ENCODE measurements at regions not wholly inside any gene's neighbourhood (a gene's known extent, or its start where the extent isn't known, plus 50 kb on each side); places are given as distances from the start of the nearest gene placed in this dataset.

- no peak for DNase-seq (ENCODE audit: low read depth in 4 of 4, low spot score in 1 of 4)
Measured at GRCh38 chr19:33898062-33898677, 101.5 kb downstream of the KCTD15 start.

GRCh38 chr19:33900817-33901216 is 104.1 kb downstream of the KCTD15 start:
- no peak for DNase-seq (ENCODE audit: low read depth in 4 of 4, low spot score in 1 of 4)

DNA sequence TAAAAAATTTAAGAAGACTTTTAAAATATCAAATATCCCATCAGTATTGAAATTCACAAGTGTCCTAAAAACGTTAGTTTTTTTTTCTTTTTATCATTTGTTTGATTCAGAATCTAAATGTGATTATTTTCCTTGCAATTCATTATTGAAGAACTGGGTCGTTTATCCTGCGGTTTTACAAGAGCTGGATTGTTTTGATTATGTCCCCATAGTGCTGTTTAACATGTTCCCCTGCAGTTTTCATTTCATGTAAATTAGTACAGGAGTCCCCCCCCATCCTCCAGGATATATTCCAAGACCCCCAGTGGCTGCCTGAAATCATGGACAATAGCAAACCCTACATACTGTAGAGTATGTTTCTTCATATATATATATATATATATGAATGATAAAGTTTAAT is 105.7 kb downstream of the KCTD15 start:
- DNase-seq (ENCODE audit: low read depth in 4 of 4, low spot score in 1 of 4): no peak

GRCh38 chr19:33902802-33903488 is 106.3 kb downstream of the KCTD15 start:
- DNase-seq (ENCODE audit: low read depth in 4 of 4, low spot score in 1 of 4): no peak

DNA sequence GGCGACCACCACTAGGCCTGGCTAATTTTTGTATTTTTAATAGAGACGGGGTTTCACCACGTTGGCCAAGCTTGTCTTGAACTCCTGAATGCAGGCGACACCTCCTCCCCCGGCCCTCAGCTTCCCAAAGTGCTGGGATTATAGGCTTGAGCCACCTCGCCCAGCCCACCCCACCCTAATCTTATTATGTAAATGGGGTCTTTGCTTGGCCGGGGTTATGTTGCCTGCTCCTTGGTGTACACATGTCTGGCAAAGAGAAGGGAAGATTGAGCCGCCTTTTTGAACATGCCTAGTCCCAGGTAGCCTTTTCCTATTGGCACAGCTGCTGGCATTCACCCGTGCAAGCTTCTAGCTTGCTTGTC is 106.8 kb downstream of the KCTD15 start:
- DNase-seq (ENCODE audit: low read depth in 4 of 4, low spot score in 1 of 4): no peak

DNA sequence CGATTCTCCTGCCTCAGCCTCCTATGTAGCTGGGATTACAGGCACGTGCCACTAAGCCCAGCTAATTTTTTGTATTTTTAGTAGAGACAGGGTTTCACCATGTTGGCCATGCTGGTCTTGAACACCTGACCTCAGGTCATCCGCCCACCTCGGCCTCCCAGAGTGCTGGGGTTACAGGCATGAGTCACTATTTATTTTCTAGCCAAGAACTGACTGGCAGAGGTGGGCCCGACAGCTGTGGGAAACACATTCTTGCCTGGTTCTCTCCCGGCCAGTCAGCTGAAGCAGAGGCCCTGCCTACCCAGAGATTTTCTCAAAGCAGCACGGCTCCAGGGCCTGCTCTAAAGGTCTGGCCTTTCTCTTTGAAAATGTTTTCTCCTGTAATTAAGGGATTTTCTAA is 108.0 kb downstream of the KCTD15 start:
- no peak for DNase-seq (ENCODE audit: low read depth in 4 of 4, low spot score in 1 of 4)

GRCh38 chr19:33905473-33905936 is 108.8 kb downstream of the KCTD15 start:
- DNase-seq (ENCODE audit: low read depth in 4 of 4, low spot score in 1 of 4): no peak

DNA sequence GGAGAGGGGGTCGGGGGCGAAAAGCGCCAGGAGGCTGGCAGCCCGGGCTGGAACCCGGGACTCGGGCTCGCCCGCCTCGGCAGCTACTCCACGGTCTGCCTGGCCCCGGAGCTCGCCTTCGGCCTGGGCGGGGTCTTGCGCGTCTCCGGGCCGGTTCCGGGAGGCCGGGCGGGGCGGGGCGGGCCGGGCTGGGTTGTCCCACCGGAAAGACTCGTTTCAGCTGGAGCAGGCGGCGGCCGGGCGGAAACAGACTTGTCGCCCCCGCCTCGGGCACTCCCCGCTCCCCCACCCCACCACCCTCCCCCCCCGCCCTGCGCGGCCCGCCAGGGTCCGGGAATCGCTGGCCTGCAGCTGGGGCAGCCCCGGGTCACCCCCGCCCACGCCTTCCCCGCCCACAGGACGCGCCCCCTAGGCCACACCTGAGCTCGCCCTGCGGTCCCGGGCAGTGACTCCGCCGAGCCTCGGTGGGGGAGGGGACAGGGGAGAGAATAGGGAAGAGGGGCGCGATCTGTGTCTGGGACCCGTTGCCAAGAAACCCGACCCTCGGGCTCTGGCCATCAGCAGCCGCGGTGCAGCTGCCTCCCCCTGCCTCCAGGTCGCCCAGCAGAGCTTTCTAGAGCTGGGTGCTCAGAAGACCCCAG is 109.4 kb downstream of the KCTD15 start:
- no peak for DNase-seq (ENCODE audit: low read depth in 4 of 4, low spot score in 1 of 4)

DNA sequence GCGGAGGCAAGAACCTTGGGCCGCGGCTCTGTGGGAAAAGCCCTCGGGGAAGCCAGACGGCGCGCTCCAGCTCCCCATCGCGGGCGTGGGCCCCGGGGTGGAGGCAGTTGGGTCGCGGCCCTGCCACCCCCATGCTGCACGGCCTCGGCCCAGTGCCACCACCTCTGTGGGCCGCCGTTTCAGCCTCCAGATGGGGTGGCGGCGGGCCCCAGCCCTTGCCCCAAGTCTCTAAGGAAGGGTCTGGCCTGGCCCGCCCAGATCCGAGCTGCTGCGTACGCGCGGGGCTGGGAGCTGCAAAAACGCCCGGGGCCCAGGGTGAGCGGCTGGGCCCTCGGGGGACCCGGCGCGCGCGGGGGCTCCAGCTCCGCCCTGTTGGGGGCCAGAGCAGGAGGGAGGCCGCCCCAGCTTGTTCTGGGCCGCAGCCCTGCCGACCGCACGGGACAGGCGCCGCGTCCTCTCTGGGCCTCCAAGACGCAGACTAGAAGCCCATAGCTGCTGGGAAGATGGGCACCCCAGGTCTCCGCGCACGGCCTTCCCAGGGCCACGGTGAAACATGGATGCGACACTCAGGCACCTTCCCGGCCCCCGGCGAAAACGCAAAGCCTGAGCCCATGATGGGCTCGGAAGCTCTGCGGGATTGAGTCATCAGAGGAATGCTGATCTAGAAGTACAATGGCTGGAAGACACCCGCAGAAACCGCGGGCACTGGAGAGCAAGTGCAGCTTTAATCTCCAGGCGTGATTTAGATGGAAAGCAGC is 110.1 kb downstream of the KCTD15 start:
- no peak for DNase-seq (ENCODE audit: low read depth in 4 of 4, low spot score in 1 of 4)

GRCh38 chr19:33910922-33911321 is 114.3 kb downstream of the KCTD15 start:
- no peak for DNase-seq (ENCODE audit: low read depth in 4 of 4, low spot score in 1 of 4)

GRCh38 chr19:33914599-33914998 is 117.9 kb downstream of the KCTD15 start:
- DNase-seq (ENCODE audit: low read depth in 4 of 4, low spot score in 1 of 4): no peak

- no peak for DNase-seq (ENCODE audit: low read depth in 4 of 4, low spot score in 1 of 4)
Measured at GRCh38 chr19:33916792-33917191, 120.1 kb downstream of the KCTD15 start.

DNA sequence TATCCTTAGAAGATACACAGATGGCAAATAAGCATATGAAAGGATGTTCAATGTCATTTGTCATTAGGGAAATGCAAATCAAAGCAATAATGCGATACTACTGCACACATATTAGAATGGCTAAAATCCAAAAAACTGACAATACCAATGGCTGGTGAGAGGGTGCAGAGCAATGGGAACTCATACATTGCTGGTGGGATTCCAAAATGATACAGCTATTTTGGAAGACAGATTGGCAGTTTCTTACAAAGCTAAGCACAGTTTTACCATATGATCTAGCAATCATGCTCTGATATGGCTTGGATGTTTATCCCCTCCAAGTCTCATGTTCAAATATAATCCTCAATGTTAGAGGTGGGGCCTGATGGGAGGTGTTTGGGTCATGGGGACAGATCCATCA is 122.6 kb downstream of the KCTD15 start:
- DNase-seq (ENCODE audit: low read depth in 4 of 4, low spot score in 1 of 4): no peak

DNA sequence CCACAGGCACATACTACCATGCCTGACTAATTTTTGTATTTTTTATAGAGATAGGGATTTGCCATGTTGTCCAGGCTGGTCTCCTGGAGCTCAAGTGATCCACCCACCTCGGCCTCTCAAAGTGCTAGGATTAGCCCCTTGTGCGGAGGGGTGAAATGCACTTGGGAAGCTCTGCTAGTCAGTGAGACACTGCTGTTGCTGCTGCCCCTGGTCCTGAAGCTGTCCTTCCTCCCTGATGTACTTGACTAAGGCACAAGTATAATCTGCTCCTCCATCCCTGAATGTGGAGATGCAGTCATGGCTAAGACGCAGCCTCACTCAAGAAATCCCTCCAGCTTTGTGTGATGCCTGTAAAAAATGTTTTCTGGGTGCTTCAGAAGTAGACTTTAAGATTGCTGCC is 124.5 kb downstream of the KCTD15 start:
- no peak for DNase-seq (ENCODE audit: low read depth in 4 of 4, low spot score in 1 of 4)

GRCh38 chr19:33926306-33926705 is 129.6 kb downstream of the KCTD15 start:
- no peak for DNase-seq (ENCODE audit: low read depth in 4 of 4, low spot score in 1 of 4)

DNA sequence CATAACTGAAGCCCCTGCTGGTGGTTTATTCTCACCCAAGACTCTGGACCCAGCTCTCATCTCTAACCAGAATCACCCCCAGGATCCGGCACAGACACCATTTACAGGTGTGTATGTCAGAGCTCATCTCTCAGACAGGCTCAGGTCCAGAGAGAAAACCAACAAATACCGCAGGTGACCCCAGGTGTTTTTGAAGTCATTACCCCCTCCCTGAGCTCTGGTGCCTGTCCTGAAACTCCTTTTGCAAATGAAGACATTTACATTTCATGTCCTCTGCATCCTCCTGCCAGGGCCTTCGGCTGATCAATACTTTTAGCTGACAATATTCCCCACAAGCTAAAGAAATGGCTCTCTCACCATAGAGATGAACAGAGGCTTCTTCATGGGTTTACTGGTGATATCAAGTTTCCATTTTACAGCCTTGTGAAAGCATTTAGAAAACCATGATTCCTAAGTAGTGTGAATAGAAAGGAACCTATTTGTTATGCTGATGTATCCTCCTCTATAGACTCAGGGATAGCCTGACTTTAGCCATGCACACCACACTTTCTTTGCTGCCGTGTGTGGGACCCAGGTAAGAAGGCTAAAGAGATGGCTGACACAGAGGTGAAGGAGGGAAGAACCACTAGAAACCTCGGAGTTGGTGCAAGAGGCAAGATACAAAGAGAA is 131.3 kb downstream of the KCTD15 start:
- DNase-seq (ENCODE audit: low read depth in 4 of 4, low spot score in 1 of 4): no peak

- DNase-seq (ENCODE audit: low read depth in 4 of 4, low spot score in 1 of 4): no peak
Measured at GRCh38 chr19:33928458-33928950, 131.8 kb downstream of the KCTD15 start.

DNA sequence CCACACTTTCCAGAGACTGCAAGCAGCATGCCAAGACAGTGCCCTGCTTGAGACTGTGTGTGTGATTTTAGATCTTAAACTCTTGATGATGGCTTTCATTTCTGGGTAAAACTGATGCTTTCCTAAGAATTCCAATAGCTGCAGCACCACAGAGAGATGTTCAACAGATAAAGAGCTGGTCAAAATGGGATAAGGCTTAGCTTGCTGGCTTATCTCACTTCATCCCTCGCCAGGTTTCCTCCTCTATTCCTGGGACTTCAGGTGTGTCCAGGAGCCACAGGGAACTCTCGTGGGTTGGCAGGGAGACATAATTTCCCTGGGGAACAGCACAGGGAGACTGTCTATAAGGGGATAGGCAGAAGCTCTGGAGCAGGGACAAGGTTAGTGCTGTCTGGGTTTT is 137.3 kb downstream of the KCTD15 start:
- no peak for DNase-seq (ENCODE audit: low read depth in 4 of 4, low spot score in 1 of 4)

DNA sequence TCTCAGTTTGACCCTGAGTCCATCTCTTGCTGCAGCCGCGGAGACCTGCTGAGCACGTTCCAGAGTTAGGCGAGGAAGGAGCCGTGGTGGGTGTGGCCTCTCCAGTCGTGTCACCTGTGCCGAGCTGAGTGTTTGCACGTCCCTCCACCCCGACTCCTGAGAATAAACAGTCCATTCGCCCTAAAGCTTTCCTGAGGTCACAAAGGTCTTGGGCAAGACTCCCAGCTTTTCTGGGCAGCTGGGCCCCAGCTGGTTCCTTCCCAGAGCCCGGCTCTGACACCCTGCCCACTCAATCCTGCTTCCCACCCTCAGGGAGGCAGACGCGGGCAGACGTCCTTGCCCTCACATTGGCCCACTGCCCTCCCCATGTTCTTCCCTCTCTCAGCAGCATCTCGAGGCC is 142.2 kb downstream of the KCTD15 start:
- no peak for DNase-seq (ENCODE audit: low read depth in 4 of 4, low spot score in 1 of 4)

- no peak for DNase-seq (ENCODE audit: low read depth in 4 of 4, low spot score in 1 of 4)
Measured at GRCh38 chr19:33941133-33941532, 144.5 kb downstream of the KCTD15 start.
